DND-41 (cell line): ENCODE measurements at regions not wholly inside any gene's neighbourhood (a gene's known extent, or its start where the extent isn't known, plus 50 kb on each side); places are given as distances from the start of the nearest gene placed in this dataset.
"Not testable (repeated sequence)": the region's sequence is repeated elsewhere in the genome, so short reads cannot be mapped to it uniquely, and the experiment has no call there.

Experiments used
- CTCF ChIP-seq: IDR thresholded peaks from 2 replicates; pipeline ENCODE4 v1.5.1; 2012; ENCODE audit warnings: borderline replicate concordance, low read length, moderate library complexity, mild to moderate bottlenecking; ENCODE audit not compliant: poor library complexity, severe bottlenecking; ENCODE audit errors: extremely low read depth
- EZH2 ChIP-seq: IDR thresholded peaks from 3 replicates; pipeline ENCODE4 v1.6.1; 2012; ENCODE audit warnings: borderline replicate concordance, low read depth, mild to moderate bottlenecking, moderate library complexity, low read length, inconsistent platforms; ENCODE audit not compliant: severe bottlenecking

- not testable (repeated sequence) for TF ChIP-seq CTCF, EZH2
Measured at GRCh38 chr13:63236667-63237396, 1821.2 kb upstream of the PCDH20 start.
